H1 (cell line): ENCODE measurements at regions not wholly inside any gene's neighbourhood (a gene's known extent, or its start where the extent isn't known, plus 50 kb on each side); places are given as distances from the start of the nearest gene placed in this dataset.

Experiments
- BRCA1 ChIP-seq: IDR thresholded peaks from 2 replicates; pipeline ENCODE4 v1.6.1; 2012; ENCODE audit warnings: low read depth, low read length, improper control_type of control experiment
- CHD1 ChIP-seq: IDR thresholded peaks from 2 replicates; pipeline ENCODE4 v1.6.1; 2012; ENCODE audit warnings: low read depth, low read length, improper control_type of control experiment
- CHD2 ChIP-seq: IDR thresholded peaks from 2 replicates; pipeline ENCODE4 v1.6.1; 2012; ENCODE audit warnings: low read length, improper control_type of control experiment
- KDM4A ChIP-seq: IDR thresholded peaks from one replicate; pipeline ENCODE4 v1.7.1; 2012; ENCODE audit warnings: low read depth, mild to moderate bottlenecking, moderate library complexity, low read length, inconsistent platforms; ENCODE audit not compliant: severe bottlenecking
- RFX5 ChIP-seq: IDR thresholded peaks from 2 replicates; pipeline ENCODE4 v1.6.1; 2011; ENCODE audit warnings: low read depth, low read length, improper control_type of control experiment, borderline replicate concordance
- TAF7 ChIP-seq: optimal IDR thresholded peaks from 2 replicates; pipeline ENCODE3; 2011; ENCODE audit warnings: low read depth, mild to moderate bottlenecking, inconsistent platforms, low read length, moderate library complexity, borderline replicate concordance
- TF ChIP-seq, protein P1 (sequence below): fragments of 300-600 bp; sonication (generic); IDR thresholded peaks from 2 replicates; pipeline ENCODE4 v1.7.1; 2012; ENCODE audit warnings: low read length, moderate library complexity, mild to moderate bottlenecking, inconsistent platforms; ENCODE audit not compliant: insufficient replicate concordance

DNA sequence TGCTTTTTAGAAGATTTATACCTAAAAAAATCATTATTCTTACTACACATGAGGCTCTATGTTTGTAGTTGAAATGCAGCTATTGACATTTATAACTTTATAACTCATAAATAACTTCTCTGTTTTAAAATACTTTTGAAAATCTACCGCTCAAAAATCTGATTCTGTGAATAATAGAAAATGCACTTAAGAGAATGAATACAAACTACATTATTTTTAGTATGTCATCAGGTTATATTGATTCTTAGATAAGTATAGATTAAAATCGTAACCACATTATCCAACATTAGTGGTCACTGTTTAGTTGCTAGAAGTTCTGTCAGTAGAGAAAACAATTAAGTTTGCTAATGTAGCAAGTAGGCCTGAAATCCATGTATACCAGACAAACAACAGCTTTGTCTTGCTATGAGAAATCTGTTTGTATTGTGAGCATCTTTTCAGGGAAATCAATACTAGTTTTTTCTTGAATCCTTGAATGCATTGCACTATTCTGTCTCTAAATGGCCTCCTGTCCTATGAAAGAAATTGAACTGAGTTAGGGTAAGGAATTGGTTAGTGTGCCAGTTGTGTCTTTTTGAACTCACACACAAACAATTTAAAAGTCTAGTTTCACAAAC, 116.5 kb upstream of the HDAC9 start (continued):
- TF ChIP-seq, protein P1, sequence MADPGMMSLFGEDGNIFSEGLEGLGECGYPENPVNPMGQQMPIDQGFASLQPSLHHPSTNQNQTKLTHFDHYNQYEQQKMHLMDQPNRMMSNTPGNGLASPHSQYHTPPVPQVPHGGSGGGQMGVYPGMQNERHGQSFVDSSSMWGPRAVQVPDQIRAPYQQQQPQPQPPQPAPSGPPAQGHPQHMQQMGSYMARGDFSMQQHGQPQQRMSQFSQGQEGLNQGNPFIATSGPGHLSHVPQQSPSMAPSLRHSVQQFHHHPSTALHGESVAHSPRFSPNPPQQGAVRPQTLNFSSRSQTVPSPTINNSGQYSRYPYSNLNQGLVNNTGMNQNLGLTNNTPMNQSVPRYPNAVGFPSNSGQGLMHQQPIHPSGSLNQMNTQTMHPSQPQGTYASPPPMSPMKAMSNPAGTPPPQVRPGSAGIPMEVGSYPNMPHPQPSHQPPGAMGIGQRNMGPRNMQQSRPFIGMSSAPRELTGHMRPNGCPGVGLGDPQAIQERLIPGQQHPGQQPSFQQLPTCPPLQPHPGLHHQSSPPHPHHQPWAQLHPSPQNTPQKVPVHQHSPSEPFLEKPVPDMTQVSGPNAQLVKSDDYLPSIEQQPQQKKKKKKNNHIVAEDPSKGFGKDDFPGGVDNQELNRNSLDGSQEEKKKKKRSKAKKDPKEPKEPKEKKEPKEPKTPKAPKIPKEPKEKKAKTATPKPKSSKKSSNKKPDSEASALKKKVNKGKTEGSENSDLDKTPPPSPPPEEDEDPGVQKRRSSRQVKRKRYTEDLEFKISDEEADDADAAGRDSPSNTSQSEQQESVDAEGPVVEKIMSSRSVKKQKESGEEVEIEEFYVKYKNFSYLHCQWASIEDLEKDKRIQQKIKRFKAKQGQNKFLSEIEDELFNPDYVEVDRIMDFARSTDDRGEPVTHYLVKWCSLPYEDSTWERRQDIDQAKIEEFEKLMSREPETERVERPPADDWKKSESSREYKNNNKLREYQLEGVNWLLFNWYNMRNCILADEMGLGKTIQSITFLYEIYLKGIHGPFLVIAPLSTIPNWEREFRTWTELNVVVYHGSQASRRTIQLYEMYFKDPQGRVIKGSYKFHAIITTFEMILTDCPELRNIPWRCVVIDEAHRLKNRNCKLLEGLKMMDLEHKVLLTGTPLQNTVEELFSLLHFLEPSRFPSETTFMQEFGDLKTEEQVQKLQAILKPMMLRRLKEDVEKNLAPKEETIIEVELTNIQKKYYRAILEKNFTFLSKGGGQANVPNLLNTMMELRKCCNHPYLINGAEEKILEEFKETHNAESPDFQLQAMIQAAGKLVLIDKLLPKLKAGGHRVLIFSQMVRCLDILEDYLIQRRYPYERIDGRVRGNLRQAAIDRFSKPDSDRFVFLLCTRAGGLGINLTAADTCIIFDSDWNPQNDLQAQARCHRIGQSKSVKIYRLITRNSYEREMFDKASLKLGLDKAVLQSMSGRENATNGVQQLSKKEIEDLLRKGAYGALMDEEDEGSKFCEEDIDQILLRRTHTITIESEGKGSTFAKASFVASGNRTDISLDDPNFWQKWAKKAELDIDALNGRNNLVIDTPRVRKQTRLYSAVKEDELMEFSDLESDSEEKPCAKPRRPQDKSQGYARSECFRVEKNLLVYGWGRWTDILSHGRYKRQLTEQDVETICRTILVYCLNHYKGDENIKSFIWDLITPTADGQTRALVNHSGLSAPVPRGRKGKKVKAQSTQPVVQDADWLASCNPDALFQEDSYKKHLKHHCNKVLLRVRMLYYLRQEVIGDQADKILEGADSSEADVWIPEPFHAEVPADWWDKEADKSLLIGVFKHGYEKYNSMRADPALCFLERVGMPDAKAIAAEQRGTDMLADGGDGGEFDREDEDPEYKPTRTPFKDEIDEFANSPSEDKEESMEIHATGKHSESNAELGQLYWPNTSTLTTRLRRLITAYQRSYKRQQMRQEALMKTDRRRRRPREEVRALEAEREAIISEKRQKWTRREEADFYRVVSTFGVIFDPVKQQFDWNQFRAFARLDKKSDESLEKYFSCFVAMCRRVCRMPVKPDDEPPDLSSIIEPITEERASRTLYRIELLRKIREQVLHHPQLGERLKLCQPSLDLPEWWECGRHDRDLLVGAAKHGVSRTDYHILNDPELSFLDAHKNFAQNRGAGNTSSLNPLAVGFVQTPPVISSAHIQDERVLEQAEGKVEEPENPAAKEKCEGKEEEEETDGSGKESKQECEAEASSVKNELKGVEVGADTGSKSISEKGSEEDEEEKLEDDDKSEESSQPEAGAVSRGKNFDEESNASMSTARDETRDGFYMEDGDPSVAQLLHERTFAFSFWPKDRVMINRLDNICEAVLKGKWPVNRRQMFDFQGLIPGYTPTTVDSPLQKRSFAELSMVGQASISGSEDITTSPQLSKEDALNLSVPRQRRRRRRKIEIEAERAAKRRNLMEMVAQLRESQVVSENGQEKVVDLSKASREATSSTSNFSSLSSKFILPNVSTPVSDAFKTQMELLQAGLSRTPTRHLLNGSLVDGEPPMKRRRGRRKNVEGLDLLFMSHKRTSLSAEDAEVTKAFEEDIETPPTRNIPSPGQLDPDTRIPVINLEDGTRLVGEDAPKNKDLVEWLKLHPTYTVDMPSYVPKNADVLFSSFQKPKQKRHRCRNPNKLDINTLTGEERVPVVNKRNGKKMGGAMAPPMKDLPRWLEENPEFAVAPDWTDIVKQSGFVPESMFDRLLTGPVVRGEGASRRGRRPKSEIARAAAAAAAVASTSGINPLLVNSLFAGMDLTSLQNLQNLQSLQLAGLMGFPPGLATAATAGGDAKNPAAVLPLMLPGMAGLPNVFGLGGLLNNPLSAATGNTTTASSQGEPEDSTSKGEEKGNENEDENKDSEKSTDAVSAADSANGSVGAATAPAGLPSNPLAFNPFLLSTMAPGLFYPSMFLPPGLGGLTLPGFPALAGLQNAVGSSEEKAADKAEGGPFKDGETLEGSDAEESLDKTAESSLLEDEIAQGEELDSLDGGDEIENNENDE = no peak
- no peak for TF ChIP-seq BRCA1
- no peak for TF ChIP-seq KDM4A
- TF ChIP-seq RFX5 = no peak
- TF ChIP-seq CHD2 = no peak
- TF ChIP-seq CHD1 = no peak
- TF ChIP-seq TAF7 = no peak
